ENCODE measurements at regions not wholly inside any gene's neighbourhood (a gene's known extent, or its start where the extent isn't known, plus 50 kb on each side); places are given as distances from the start of the nearest gene placed in this dataset.

GRCh38 chr10:33529234-33529633 lies 194.8 kb upstream of the NRP1 start:
- DNase-seq: no peak

GRCh38 chr10:33524966-33525365 lies 190.5 kb upstream of the NRP1 start:
- DNase-seq: no peak

- no peak for DNase-seq
Measured at GRCh38 chr10:33524041-33524440, 189.6 kb upstream of the NRP1 start.

GRCh38 chr10:33523236-33523792 lies 188.8 kb upstream of the NRP1 start:
- no peak for DNase-seq

GRCh38 chr10:33521904-33522303 lies 187.4 kb upstream of the NRP1 start:
- no peak for DNase-seq

- no peak for DNase-seq
Measured at GRCh38 chr10:33521062-33521461, 186.6 kb upstream of the NRP1 start.

GRCh38 chr10:33520223-33520622 lies 185.8 kb upstream of the NRP1 start:
- no peak for DNase-seq

- DNase-seq: no peak
Measured at GRCh38 chr10:33519130-33519860, 184.8 kb upstream of the NRP1 start.

GRCh38 chr10:33510206-33510605 lies 175.7 kb upstream of the NRP1 start:
- DNase-seq: no peak

GRCh38 chr10:33509231-33509831 lies 174.9 kb upstream of the NRP1 start:
- DNase-seq: peak; percentile 25 to 31

- no peak for DNase-seq
Measured at GRCh38 chr10:33507662-33508425, 173.4 kb upstream of the NRP1 start.

- no peak for DNase-seq
Measured at GRCh38 chr10:33506838-33507661, 172.6 kb upstream of the NRP1 start.

GRCh38 chr10:33506391-33506790 lies 171.9 kb upstream of the NRP1 start:
- DNase-seq: no peak

GRCh38 chr10:33501161-33501560 lies 166.7 kb upstream of the NRP1 start:
- DNase-seq: no peak

- DNase-seq: no peak
Measured at GRCh38 chr10:33498391-33498891, 164.0 kb upstream of the NRP1 start.

- DNase-seq: no peak
Measured at GRCh38 chr10:33497338-33497737, 162.9 kb upstream of the NRP1 start.

- no peak for DNase-seq
Measured at GRCh38 chr10:33496096-33496495, 161.6 kb upstream of the NRP1 start.

GRCh38 chr10:33494694-33495265 lies 160.3 kb upstream of the NRP1 start:
- DNase-seq: no peak

GRCh38 chr10:33493978-33494377 lies 159.5 kb upstream of the NRP1 start:
- no peak for DNase-seq

- no peak for DNase-seq
Measured at GRCh38 chr10:33493497-33493896, 159.0 kb upstream of the NRP1 start.

- no peak for DNase-seq
Measured at GRCh38 chr10:33492701-33493345, 158.4 kb upstream of the NRP1 start.
